HTR-8/SVneo (cell line): ENCODE measurements at regions not wholly inside any gene's neighbourhood (a gene's known extent, or its start where the extent isn't known, plus 50 kb on each side); places are given as distances from the start of the nearest gene placed in this dataset.

ENCODE experiments used
- DNase-seq: peaks from one replicate; pipeline ENCODE4 v3.0.0; 2011; ENCODE audit warnings: low spot score, mixed read lengths; ENCODE audit not compliant: insufficient read length
- FAIRE-seq: peaks from 2 replicates; lab custom pipeline; 2011; peaks lifted over from hg19 to GRCh38; lab: Jason Lieb, UNC

DNA sequence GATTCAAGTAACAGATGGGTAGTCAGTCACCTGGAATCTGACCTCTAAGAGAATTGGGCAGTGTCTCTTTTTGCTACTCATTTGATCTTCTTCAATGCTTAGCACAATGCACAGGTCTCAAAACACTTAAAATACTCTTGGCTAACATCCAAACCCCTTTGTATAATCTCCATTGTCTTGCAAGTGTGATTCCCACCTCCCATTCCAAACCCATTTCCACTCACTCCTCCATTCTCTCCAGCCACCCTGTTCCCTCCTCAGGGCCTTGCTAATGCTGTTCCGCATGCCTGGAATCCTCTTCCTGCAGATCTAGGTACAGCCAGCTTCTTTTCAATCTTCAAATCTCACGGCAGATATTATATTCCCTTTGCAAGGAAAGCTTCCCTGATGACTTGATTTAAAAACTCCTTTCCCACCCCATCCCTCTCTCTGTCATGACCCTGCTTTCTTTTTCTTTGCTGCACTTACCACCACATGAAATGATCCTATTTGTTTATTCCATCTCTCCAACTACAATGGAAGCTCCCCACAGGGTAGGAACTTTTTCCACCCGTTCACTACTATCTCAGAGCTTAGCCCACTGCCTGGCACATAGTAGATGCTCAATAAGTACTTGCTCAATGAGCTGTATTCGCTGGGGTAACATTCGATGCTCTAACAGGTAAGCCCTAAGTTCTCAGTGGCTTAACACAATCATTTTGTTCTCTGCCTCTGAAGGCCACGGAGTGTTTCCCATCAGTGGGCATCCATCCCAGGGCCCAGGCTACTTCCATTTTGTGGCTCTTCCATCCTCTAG, 121.7 kb downstream of the MN1 start:
- FAIRE-seq (no peak), DNase-seq (no peak)

GRCh38 chr22:27680636-27681035, 120.9 kb downstream of the MN1 start:
- DNase-seq: no peak
- FAIRE-seq: no peak

GRCh38 chr22:27681037-27681436, 120.5 kb downstream of the MN1 start:
- DNase-seq (no peak), FAIRE-seq (no peak)

GRCh38 chr22:27682437-27682836, 119.1 kb downstream of the MN1 start:
- DNase-seq (no peak), FAIRE-seq (no peak)

DNA sequence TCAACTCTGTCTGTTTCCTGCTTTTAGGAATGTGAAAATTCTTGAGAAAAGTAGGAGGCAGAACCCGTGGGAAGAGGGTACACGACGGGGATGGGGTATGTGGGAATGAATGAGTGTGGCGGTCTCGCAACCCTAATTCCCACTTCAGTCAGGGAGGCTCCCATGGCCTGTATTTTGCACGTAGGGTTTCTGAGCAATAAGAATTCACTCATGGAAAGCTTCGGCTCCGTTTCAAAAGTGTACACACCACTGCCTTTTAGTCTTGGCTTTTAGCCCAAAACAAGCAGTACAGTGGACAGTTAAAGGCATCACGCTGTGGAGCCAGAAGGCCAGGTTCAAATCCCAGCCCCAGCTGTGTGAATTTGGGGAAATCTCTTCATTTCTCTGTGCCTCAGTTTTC, 116.7 kb downstream of the MN1 start:
- FAIRE-seq: no peak

DNA sequence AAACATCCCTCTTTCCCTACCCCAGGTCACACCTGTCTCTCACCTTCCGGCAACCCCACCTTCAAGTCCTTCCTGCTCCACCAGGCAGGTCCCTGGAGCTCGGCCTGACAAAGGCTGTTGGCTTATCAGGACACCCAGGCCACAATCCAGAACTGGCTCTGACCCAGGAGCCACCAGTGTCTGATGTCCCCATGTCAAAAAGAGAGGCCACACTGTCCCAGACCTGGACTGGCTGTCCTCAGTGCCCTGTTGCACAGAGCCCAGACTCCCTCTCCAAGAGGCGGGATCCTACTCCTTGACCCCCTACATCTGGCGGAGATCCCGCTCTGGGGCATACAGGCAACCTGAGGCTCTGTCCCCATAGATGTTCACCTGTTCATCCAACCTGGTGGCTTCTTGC, 116.0 kb downstream of the MN1 start:
- no peak for FAIRE-seq
- DNase-seq: no peak

More for the DNA sequence above, 116.7 kb downstream of the MN1 start:
- DNase-seq: no peak

GRCh38 chr22:27685970-27686369, 115.6 kb downstream of the MN1 start:
- no peak for DNase-seq
- FAIRE-seq: no peak

GRCh38 chr22:27686534-27686933, 115.0 kb downstream of the MN1 start:
- no peak for FAIRE-seq
- DNase-seq: no peak

- no peak for DNase-seq
- no peak for FAIRE-seq
These were observed 113.5 kb downstream of the MN1 start for GRCh38 chr22:27687984-27688545.

GRCh38 chr22:27689664-27690063, 111.9 kb downstream of the MN1 start:
- no peak for FAIRE-seq
- DNase-seq: no peak

- DNase-seq (no peak), FAIRE-seq (no peak)
These were observed 111.0 kb downstream of the MN1 start for GRCh38 chr22:27690599-27690998.

- FAIRE-seq (no peak), DNase-seq (no peak)
These were observed 109.3 kb downstream of the MN1 start for GRCh38 chr22:27692243-27692642.

- FAIRE-seq (no peak), DNase-seq (no peak)
These were observed 105.6 kb downstream of the MN1 start for GRCh38 chr22:27695925-27696324.

- FAIRE-seq (no peak), DNase-seq (no peak)
These were observed 103.7 kb downstream of the MN1 start for GRCh38 chr22:27697888-27698287.
